Activated T-cell treated with anti-CD3 and anti-CD28 coated beads, Interleukin-2, amount 50 U/mL, for 24 hours (primary cell): ENCODE measurements at regions not wholly inside any gene's neighbourhood (a gene's known extent, or its start where the extent isn't known, plus 50 kb on each side); places are given as distances from the start of the nearest gene placed in this dataset.

Experiments used
- DNase-seq: peaks from one replicate; pipeline ENCODE4 v3.0.0-alpha.2; 2020
- H3K27ac Mint-ChIP-seq: 2 replicates; pipeline ENCODE4 v1.8.0; 2020; ENCODE audit warnings: mild to moderate bottlenecking, mixed read lengths
- H3K27me3 Mint-ChIP-seq: 2 replicates; pipeline ENCODE4 v1.8.0; 2020; ENCODE audit warnings: mixed read lengths
- H3K36me3 Mint-ChIP-seq: 2 replicates; pipeline ENCODE4 v1.8.0; 2020; ENCODE audit warnings: low read depth, mixed read lengths
- H3K4me1 Mint-ChIP-seq: 2 replicates; pipeline ENCODE4 v1.8.0; 2020; ENCODE audit warnings: low read depth, mixed read lengths
- H3K4me3 Mint-ChIP-seq: 2 replicates; pipeline ENCODE4 v1.8.0; 2020; ENCODE audit warnings: mild to moderate bottlenecking, moderate library complexity, mixed read lengths
- H3K9me3 Mint-ChIP-seq: 2 replicates; pipeline ENCODE4 v1.8.0; 2020; ENCODE audit warnings: mixed read lengths

- Mint-ChIP-seq H3K27ac (no peak overlapping the region), H3K36me3 (no peaks in the 10 kb centered on the region), H3K4me1 (no peaks in the 10 kb centered on the region), H3K27me3 (no peaks in the 10 kb centered on the region), H3K4me3 (no peak overlapping the region), H3K9me3 (no peaks in the 10 kb centered on the region)
- no peak for DNase-seq
Observed at GRCh38 chr2:59734743-59735142, 818.7 kb downstream of the BCL11A start.

DNA sequence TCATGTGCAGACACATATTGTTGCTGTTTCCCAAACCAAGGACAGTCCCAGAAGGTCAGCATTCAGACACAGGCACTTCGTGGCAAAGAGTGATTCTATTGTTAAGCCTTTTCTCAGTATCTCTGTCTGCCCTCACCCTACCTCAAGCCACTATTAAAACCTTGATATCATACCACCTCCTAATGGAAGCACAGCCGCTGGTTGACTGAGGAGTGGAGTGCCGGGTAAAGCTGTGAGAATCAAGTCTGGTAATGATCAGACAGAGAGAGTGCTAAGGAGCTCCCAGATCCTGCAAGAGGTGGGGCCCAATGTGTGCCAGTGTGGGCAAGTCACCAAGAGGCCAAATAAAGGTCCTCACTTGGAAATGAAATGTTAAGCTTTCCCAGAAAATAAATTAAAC is 819.5 kb downstream of the BCL11A start:
- no peak for DNase-seq
- Mint-ChIP-seq H3K9me3 (no peaks in the 10 kb centered on the region), H3K4me3 (no peak overlapping the region), H3K27ac (no peak overlapping the region), H3K4me1 (no peaks in the 10 kb centered on the region), H3K27me3 (no peaks in the 10 kb centered on the region), H3K36me3 (no peaks in the 10 kb centered on the region)

- Mint-ChIP-seq H3K27me3 (no peaks in the 10 kb centered on the region), H3K36me3 (no peaks in the 10 kb centered on the region), H3K27ac (no peak overlapping the region), H3K9me3 (no peaks in the 10 kb centered on the region), H3K4me1 (no peaks in the 10 kb centered on the region), H3K4me3 (no peak overlapping the region)
- DNase-seq = no peak
Observed at GRCh38 chr2:59733567-59733930, 819.9 kb downstream of the BCL11A start.

- Mint-ChIP-seq H3K9me3 (no peaks in the 10 kb centered on the region), H3K27ac (no peak overlapping the region), H3K27me3 (no peaks in the 10 kb centered on the region)
Observed at GRCh38 chr2:59732871-59733566, 820.4 kb downstream of the BCL11A start.

GRCh38 chr2:59727121-59727590 is 826.3 kb downstream of the BCL11A start:
- Mint-ChIP-seq H3K4me1 (no peaks in the 10 kb centered on the region), H3K27ac (no peak overlapping the region), H3K36me3 (no peaks in the 10 kb centered on the region), H3K4me3 (no peak overlapping the region), H3K9me3 (no peaks in the 10 kb centered on the region), H3K27me3 (peaks cover 2% of the 10 kb centered on the region)
- no peak for DNase-seq

More at GRCh38 chr2:59732871-59733566, 820.4 kb downstream of the BCL11A start:
- Mint-ChIP-seq H3K4me3 (no peak overlapping the region), H3K36me3 (no peaks in the 10 kb centered on the region), H3K4me1 (no peaks in the 10 kb centered on the region)
- no peak for DNase-seq

DNA sequence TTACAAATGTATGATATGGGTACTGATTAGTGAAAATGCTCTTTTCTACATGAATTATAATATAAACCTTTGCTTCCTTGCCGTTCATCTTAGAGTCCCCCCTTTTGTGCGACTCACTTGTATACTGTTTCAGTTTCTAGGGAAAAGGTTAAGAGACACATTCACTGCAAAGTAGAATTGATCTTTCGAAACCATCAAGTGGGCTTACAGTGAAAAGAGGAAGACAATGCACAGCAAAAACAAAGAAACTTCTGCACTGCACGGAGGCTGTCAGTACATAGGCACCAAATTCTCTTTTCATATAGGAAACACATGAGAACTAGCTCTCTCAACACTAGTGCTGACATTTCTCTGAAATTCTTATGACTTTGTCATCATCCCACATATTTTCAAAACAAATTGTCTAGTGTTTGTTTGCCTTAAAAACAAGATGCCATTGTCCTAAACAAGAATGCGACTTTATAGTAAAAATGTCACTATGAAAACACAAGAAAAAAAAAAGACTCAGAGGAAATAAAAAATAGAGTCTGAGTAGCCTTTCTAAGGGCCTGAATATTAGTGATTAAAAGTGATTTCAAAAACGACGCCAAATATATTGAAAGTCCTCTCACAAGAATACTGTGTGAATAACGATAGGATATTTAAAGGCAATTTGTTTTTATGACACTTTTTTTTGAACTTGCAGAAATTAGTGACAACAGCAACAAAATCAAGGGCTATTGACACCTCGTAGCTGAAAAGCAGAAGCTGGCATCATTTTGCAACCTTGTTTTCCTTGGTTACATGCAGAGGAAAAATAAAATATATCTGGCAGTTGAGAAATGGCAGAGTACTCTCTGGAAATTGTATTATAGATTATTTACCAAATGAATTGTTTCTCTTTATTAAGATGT is 827.0 kb downstream of the BCL11A start:
- H3K4me3 Mint-ChIP-seq = no peak overlapping the region
- H3K27ac Mint-ChIP-seq = no peak overlapping the region
- no peaks in the 10 kb centered on the region for H3K36me3 Mint-ChIP-seq
- DNase-seq = no peak
- H3K27me3 Mint-ChIP-seq = peaks cover 2% of the 10 kb centered on the region
- H3K9me3 Mint-ChIP-seq = no peaks in the 10 kb centered on the region
- no peaks in the 10 kb centered on the region for H3K4me1 Mint-ChIP-seq

DNA sequence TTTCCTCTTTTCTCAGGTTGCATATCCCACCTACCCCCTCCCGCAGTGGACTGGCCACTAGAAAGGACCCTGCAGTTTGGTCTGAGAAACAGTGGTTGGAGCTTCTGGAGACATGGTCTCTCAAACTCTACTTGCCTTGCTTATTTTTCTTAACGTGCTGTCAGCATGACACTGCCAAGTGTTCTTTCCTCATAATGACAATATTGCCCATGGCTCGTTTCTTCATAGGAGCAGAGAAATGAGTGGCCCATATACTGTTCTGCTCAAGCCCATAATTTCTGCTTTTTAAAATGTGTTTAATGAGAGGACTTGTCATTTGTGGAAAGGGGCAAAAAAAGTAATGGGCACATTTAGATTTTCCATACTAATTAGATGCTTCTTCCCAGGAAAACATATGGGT is 828.7 kb downstream of the BCL11A start:
- H3K4me1 Mint-ChIP-seq = no peaks in the 10 kb centered on the region

DNA sequence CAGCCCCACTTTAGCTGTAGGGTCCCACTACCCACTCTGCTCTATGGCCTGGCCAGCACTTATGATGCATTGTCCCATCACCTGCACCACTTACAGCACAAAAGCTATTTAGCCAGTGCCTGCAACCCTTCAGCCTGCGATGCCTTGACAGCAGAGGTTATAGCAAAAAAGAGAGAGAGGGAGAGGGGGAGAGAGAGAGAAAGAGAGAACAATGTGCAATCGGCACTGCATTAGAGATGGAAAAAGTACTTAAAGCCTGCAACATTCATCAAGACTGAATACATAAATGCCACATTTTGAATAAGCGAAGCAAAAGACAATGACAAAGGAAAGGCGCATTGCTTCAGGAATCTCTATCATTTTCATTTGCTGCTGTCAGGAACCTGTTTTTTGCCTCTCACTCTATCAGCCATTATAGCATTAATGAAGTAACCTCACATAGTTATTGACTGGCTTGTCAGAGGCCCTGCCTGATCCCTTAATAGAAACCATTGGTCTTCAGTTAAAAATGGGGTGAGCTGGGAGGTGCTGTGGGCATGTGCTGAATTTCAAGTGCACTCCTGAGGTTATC is 833.1 kb downstream of the BCL11A start:
- no peak for DNase-seq
- Mint-ChIP-seq H3K4me3 (no peak overlapping the region), H3K9me3 (peaks cover 2% of the 10 kb centered on the region), H3K4me1 (no peaks in the 10 kb centered on the region), H3K36me3 (no peaks in the 10 kb centered on the region), H3K27ac (no peak overlapping the region), H3K27me3 (peaks cover 2% of the 10 kb centered on the region)

More for the DNA sequence above, 828.7 kb downstream of the BCL11A start:
- peaks cover 2% of the 10 kb centered on the region for H3K9me3 Mint-ChIP-seq
- no peak for DNase-seq
- H3K36me3 Mint-ChIP-seq = no peaks in the 10 kb centered on the region
- H3K27ac Mint-ChIP-seq = no peak overlapping the region
- H3K27me3 Mint-ChIP-seq = peaks cover 2% of the 10 kb centered on the region
- H3K4me3 Mint-ChIP-seq = no peak overlapping the region

DNA sequence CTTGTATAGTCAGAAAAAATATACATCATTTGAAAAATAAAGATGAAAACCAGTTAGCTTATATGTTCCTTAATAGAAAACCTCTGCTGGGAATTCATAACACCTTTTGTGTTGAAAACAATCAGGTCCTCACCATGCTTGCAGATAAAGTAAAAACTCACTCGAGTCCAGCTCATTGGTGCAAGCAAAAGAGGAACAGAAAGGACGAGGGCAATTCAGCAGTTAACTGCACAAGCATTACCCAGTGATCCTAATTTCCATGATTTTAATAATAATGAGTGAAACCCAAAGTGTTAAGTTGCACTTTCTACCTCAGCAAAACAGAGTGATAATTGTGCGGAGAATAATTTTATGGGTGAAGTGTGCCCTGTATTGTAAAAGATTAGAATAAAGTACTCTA is 839.9 kb downstream of the BCL11A start:
- H3K27ac Mint-ChIP-seq = no peak overlapping the region
- no peaks in the 10 kb centered on the region for H3K36me3 Mint-ChIP-seq
- H3K4me1 Mint-ChIP-seq = no peaks in the 10 kb centered on the region
- no peaks in the 10 kb centered on the region for H3K27me3 Mint-ChIP-seq
- no peak for DNase-seq
- H3K4me3 Mint-ChIP-seq = no peak overlapping the region
- no peaks in the 10 kb centered on the region for H3K9me3 Mint-ChIP-seq

- Mint-ChIP-seq H3K4me1 (no peaks in the 10 kb centered on the region), H3K27me3 (no peaks in the 10 kb centered on the region), H3K36me3 (no peaks in the 10 kb centered on the region), H3K9me3 (no peaks in the 10 kb centered on the region), H3K4me3 (no peak overlapping the region), H3K27ac (no peak overlapping the region)
- DNase-seq = no peak
Observed at GRCh38 chr2:59711121-59711520, 842.3 kb downstream of the BCL11A start.

GRCh38 chr2:59706729-59707128 is 846.7 kb downstream of the BCL11A start:
- peaks cover 13% of the 10 kb centered on the region for H3K9me3 Mint-ChIP-seq
- H3K36me3 Mint-ChIP-seq = no peaks in the 10 kb centered on the region
- H3K27me3 Mint-ChIP-seq = no peaks in the 10 kb centered on the region
- no peak for DNase-seq
- H3K27ac Mint-ChIP-seq = no peak overlapping the region
- H3K4me1 Mint-ChIP-seq = no peaks in the 10 kb centered on the region
- no peak overlapping the region for H3K4me3 Mint-ChIP-seq

DNA sequence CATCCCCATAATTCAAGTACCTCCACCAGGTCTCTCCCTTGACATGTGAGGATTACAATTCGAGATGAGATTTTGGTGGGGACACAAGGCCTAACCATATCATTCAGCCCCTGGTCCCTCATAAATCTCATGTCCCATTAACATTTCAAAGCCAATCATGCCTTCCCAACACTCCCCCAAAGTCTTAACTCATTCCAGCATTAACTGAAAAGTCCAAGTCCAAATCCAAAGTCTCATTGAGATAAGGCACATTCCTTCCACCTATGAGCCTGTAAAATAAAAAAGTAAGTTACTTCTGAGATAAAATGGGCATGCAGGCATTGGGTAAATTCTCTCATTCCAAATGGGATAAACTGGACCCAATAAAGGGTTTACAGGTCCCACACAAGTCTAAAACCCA is 849.7 kb downstream of the BCL11A start:
- H3K4me3 Mint-ChIP-seq = no peak overlapping the region
- H3K27ac Mint-ChIP-seq = no peak overlapping the region

GRCh38 chr2:59702026-59702425 is 851.4 kb downstream of the BCL11A start:
- DNase-seq = no peak
- no peak overlapping the region for H3K27ac Mint-ChIP-seq

More for the DNA sequence above, 849.7 kb downstream of the BCL11A start:
- Mint-ChIP-seq H3K9me3 (peaks cover 13% of the 10 kb centered on the region), H3K27me3 (no peaks in the 10 kb centered on the region), H3K4me1 (no peaks in the 10 kb centered on the region), H3K36me3 (no peaks in the 10 kb centered on the region)
- no peak for DNase-seq

GRCh38 chr2:59701271-59701994 is 852.0 kb downstream of the BCL11A start:
- Mint-ChIP-seq H3K9me3 (peaks cover 16% of the 10 kb centered on the region), H3K27me3 (no peaks in the 10 kb centered on the region), H3K36me3 (no peaks in the 10 kb centered on the region), H3K4me3 (no peak overlapping the region), H3K27ac (no peak overlapping the region), H3K4me1 (no peaks in the 10 kb centered on the region)
- DNase-seq = no peak

More at GRCh38 chr2:59702026-59702425, 851.4 kb downstream of the BCL11A start:
- Mint-ChIP-seq H3K4me3 (no peak overlapping the region), H3K4me1 (no peaks in the 10 kb centered on the region), H3K27me3 (no peaks in the 10 kb centered on the region), H3K36me3 (no peaks in the 10 kb centered on the region), H3K9me3 (peaks cover 13% of the 10 kb centered on the region)
